Testis (tissue), 2 donors: ENCODE measurements at regions not wholly inside any gene's neighbourhood (a gene's known extent, or its start where the extent isn't known, plus 50 kb on each side); places are given as distances from the start of the nearest gene placed in this dataset.
"Not testable (repeated sequence)": the region's sequence is repeated elsewhere in the genome, so short reads cannot be mapped to it uniquely, and the experiment has no call there.

ENCODE experiments used
- DNase-seq: peaks from one replicate; pipeline ENCODE4 v3.0.0-alpha.2; 2019
- H3K27ac ChIP-seq, 2 donors: fragments of 200-600 bp; sonication (generic); one replicate each; pipeline ENCODE4 v1.5.1; 2019
- H3K27me3 ChIP-seq: fragments of 200-600 bp; sonication (generic); one replicate; pipeline ENCODE4 v1.5.1; 2019
- H3K36me3 ChIP-seq: fragments of 200-600 bp; sonication (generic); one replicate; pipeline ENCODE4 v1.5.1; 2017; ENCODE audit warnings: low read depth; ENCODE audit errors: missing control alignments
- H3K4me1 ChIP-seq: fragments of 200-600 bp; sonication (generic); one replicate; pipeline ENCODE4 v1.5.1; 2019
- H3K4me3 ChIP-seq, 2 donors: fragments of 200-600 bp; sonication (generic); one replicate each; pipeline ENCODE4 v1.5.1; 2017 to 2019
- H3K9me3 ChIP-seq: fragments of 200-600 bp; sonication (generic); one replicate; pipeline ENCODE4 v1.5.1; 2017
- POLR2A ChIP-seq: fragments of 450-650 bp; IDR thresholded peaks from one replicate; pipeline ENCODE4 v1.6.1; 2017; ENCODE audit warnings: antibody characterized with exemption, mild to moderate bottlenecking, moderate library complexity
- WGBS, 2 donors: methylation state at CpG; one replicate each; pipeline ENCODE4 v1.1.5; 2018; 5-methylcytosine and 5-hydroxymethylcytosine counted together
- intact Hi-C: fragments of 100-400 bp; cut with DNase I; formaldehyde crosslinking; loops from one replicate; pipeline ENCODE4 v1.15.1; 2023; ENCODE audit warnings: low total_unique reads
- TF ChIP-seq, protein P1 (sequence below), 3 experiments: fragments of 450-650 bp in 2 of 3; fragments of 200-600 bp in 1 of 3; sonication (generic) in 1 of 3; IDR thresholded peaks; one replicate each; pipeline ENCODE4 v1.5.1; 2016 to 2019; ENCODE audit warnings: antibody characterized with exemption in 3 of 3, mild to moderate bottlenecking in 2 of 3, moderate library complexity in 1 of 3

DNA sequence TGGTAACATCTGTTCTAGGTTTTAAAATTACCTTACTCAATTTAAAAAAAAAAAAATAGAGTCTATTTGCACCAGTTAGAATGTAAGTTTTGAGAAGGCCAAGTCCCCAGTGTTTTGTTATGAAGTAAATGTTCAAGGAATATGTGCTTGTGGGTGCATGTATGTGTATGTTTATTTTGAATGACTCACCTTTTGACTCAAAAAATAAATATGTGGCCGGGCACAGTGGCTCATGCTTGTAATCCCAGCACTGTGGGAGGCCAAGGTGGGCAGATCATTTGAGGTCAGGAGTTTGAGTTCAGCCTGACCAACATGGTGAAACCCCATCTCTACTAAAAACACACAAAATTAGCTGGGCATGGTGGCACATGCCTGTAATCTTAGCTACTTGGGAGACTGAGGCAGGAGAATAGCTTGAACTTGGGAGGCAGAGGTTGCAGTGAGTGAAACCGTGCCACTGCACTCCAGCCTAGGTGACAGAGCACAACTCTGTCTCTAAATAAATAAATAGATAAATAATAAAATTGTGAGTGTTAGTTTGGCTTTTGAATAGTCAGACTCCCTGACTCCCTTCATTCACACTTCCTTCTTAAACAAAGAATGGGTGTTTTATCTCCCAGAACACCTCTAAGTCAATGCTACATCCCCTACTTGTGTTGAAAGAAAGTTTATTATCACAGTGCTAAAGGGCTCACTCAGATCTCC, 511.3 kb upstream of the PCDH7 start:
- Histone ChIP-seq H3K9me3 (no peaks in the 10 kb centered on the region), H3K4me1 (no peaks in the 10 kb centered on the region), H3K27ac (no peak overlapping the region), H3K36me3 (no peaks in the 10 kb centered on the region), H3K4me3 (no peak overlapping the region), H3K27me3 (no peaks in the 10 kb centered on the region)
- no peak for TF ChIP-seq POLR2A
- TF ChIP-seq, protein P1, sequence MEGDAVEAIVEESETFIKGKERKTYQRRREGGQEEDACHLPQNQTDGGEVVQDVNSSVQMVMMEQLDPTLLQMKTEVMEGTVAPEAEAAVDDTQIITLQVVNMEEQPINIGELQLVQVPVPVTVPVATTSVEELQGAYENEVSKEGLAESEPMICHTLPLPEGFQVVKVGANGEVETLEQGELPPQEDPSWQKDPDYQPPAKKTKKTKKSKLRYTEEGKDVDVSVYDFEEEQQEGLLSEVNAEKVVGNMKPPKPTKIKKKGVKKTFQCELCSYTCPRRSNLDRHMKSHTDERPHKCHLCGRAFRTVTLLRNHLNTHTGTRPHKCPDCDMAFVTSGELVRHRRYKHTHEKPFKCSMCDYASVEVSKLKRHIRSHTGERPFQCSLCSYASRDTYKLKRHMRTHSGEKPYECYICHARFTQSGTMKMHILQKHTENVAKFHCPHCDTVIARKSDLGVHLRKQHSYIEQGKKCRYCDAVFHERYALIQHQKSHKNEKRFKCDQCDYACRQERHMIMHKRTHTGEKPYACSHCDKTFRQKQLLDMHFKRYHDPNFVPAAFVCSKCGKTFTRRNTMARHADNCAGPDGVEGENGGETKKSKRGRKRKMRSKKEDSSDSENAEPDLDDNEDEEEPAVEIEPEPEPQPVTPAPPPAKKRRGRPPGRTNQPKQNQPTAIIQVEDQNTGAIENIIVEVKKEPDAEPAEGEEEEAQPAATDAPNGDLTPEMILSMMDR (IDR thresholded peaks at IDR 0.05) = no peak
- DNase-seq = no peak
- WGBS, 2 donors = 74 to 86% methylated on average over 2 of the region's 2 CpGs
- intact Hi-C loops = no loop called here

DNA sequence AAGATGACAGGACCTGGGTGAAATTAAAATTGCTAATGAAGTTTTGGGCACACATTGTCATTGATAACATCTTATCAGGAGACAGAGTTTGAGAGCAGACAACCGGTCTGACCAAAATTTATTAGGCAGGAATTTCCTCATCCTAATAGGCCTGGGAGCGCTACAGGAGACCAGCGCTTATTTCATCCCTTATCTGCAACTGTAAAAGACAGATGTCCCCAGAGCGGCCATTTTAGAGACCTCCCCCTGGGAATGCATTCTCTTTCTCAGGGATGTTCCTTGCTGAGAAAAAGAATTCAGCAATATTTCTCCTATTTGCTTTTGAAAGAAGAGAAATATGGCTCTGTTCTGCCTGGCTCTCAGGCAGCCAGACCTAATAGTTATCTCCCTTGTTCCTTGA, 504.2 kb upstream of the PCDH7 start:
- DNase-seq, H3K9me3 ChIP-seq, H3K27me3 ChIP-seq, H3K36me3 ChIP-seq, H3K4me1 ChIP-seq, H3K27ac ChIP-seq, intact Hi-C loops, H3K4me3 ChIP-seq: not testable (repeated sequence)
- 85 to 89% methylated on average over 4 of the region's 4 CpGs for WGBS, 2 donors

DNA sequence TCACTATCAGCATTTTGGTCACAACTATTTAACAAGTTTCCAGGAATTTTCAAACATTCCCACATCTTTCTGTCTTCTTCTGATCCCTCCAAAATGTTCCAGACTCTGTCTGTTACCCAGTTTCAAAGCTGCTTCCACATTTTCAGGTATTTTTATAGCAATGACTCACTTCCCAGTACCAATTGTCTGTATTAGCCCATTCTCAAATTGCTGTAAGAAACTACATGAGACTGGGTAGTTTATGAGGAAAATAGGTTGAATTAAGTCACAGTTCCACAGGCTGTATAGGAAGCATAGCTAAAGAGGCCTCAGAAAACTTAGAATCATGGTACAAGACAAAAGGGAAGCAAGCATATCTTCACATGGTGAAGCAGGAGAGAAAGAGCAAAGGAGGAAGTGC, 475.0 kb upstream of the PCDH7 start:
- no peak overlapping the region for H3K4me3 ChIP-seq
- no peaks in the 10 kb centered on the region for H3K27me3 ChIP-seq
- H3K36me3 ChIP-seq = no peaks in the 10 kb centered on the region
- no peak overlapping the region for H3K27ac ChIP-seq
- DNase-seq = no peak
- H3K9me3 ChIP-seq = no peaks in the 10 kb centered on the region
- intact Hi-C loops = no loop called here
- TF ChIP-seq, protein P1 (IDR thresholded peaks at IDR 0.05) = no peak
- no peak for TF ChIP-seq POLR2A
- H3K4me1 ChIP-seq = no peaks in the 10 kb centered on the region

DNA sequence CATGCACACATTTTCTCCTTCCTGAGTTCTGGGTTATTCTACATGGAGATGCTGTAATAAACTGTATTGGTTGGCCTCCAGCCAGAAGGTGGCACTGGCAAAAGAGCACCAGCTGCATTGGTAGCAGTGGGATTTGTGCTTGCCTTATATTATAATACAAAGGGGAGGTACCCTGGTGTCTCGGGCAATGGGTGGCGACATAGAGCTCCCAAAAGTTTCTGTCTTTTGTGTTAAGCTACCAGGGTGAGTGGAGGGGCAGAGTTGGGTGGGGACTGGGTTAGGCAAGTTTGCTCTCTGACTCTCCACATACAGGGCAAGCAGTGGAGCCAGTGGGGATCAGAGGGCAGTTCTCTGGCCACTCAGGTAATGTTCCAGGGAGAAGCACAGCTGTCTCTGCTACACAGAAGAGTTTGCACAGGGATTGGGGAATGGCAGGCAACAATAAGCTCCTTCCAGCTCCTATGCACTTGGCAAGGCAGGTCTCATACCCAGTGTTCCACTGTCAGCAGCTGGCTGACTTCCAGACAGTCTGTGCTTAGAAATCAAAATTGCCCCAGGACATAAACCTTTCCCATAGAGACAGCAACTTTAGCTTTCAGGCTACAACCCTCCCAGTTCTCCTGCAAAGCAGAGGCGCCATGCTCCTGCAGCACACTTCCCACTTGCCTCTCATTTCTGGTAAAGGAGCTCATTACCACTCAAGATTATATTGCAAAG, 463.9 kb upstream of the PCDH7 start:
- Histone ChIP-seq H3K9me3 (peaks cover 4% of the 10 kb centered on the region), H3K27me3 (no peaks in the 10 kb centered on the region), H3K27ac (no peak overlapping the region), H3K36me3 (no peaks in the 10 kb centered on the region), H3K4me1 (no peaks in the 10 kb centered on the region), H3K4me3 (no peak overlapping the region)
- 94 to 100% methylated on average over 3 of the region's 3 CpGs for WGBS, 2 donors
- TF ChIP-seq POLR2A = no peak
- TF ChIP-seq, protein P1 (IDR thresholded peaks at IDR 0.05) = no peak
- DNase-seq = no peak
- intact Hi-C loops = no loop called here

DNA sequence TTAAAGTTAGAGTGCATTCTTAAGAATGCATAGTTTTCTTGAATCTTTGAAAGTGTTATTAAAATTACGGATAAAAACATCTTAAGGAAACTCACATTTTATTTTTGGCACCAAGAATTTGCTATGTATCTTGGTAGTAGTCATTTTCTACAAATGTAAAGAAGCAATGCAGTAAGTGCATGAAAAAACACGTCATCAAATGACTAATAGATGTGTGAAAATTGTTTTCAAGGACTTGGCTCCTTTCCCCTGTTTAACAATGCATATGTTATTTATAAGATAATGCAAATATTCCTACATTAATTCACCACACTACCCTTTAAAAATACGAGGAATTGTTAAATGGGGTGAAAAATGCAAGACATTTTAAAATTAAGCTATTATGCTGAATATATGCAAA, 461.2 kb upstream of the PCDH7 start:
- no peak for DNase-seq
- Histone ChIP-seq H3K4me1 (no peaks in the 10 kb centered on the region), H3K4me3 (no peak overlapping the region), H3K9me3 (peaks cover under 1% of the 10 kb centered on the region), H3K27ac (no peak overlapping the region), H3K27me3 (no peaks in the 10 kb centered on the region), H3K36me3 (no peaks in the 10 kb centered on the region)
- TF ChIP-seq POLR2A = no peak
- intact Hi-C loops = no loop called here
- WGBS, 2 donors = 79% methylated on average over 3 of the region's 3 CpGs

DNA sequence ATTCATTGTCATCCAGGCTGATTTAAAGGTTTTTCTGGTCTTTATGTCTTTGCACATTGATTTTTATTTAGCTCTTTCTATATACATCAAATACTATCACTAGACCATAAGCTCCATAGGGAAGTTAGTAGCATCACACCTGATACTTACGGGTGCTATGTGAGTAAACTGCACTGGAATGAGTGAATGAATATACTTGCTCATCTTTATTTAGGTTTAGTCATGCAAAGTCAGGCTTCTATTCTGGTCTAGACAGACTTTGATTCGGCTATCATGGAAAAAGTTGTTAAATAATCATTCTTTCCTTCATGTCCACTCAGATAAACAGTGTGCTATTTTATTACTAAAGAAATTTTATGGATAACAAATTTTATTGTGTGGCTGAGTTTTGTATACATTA, 457.8 kb upstream of the PCDH7 start:
- H3K4me1 ChIP-seq = no peaks in the 10 kb centered on the region
- H3K9me3 ChIP-seq = no peaks in the 10 kb centered on the region
- no peak for DNase-seq
- H3K36me3 ChIP-seq = no peaks in the 10 kb centered on the region
- H3K27me3 ChIP-seq = no peaks in the 10 kb centered on the region
- intact Hi-C loops = no loop called here
- 90 to 94% methylated on average over 2 of the region's 2 CpGs for WGBS, 2 donors
- no peak overlapping the region for H3K4me3 ChIP-seq
- H3K27ac ChIP-seq = no peak overlapping the region
- TF ChIP-seq, protein P1 (IDR thresholded peaks at IDR 0.05) = no peak
- TF ChIP-seq POLR2A = no peak
